HG02981 (cell line): ENCODE measurements at regions not wholly inside any gene's neighbourhood (a gene's known extent, or its start where the extent isn't known, plus 50 kb on each side); places are given as distances from the start of the nearest gene placed in this dataset.

Experiments
- ATAC-seq: cut with Tn5 transposase; IDR thresholded peaks from one replicate; pipeline ENCODE4 v1.9.1; 2021; ENCODE audit warnings: mild to moderate bottlenecking, moderate library complexity; ENCODE audit not compliant: unreplicated experiment

GRCh38 chr9:660227-660626, 181.3 kb upstream of the DMRT1 start:
- ATAC-seq = peak; percentile 61

GRCh38 chr9:663541-663940, 178.0 kb upstream of the DMRT1 start:
- ATAC-seq = no peak

- ATAC-seq = no peak
Measured at GRCh38 chr9:665296-665695, 176.2 kb upstream of the DMRT1 start.

- no peak for ATAC-seq
Measured at GRCh38 chr9:671997-672396, 169.5 kb upstream of the DMRT1 start.

GRCh38 chr9:672851-673250, 168.6 kb upstream of the DMRT1 start:
- no peak for ATAC-seq

GRCh38 chr9:673264-673965, 168.1 kb upstream of the DMRT1 start:
- ATAC-seq = no peak

- ATAC-seq = no peak
Measured at GRCh38 chr9:673966-674526, 167.5 kb upstream of the DMRT1 start.

- ATAC-seq = no peak
Measured at GRCh38 chr9:675697-676370, 165.7 kb upstream of the DMRT1 start.

GRCh38 chr9:676780-677438, 164.6 kb upstream of the DMRT1 start:
- ATAC-seq = no peak

GRCh38 chr9:677461-678097, 163.9 kb upstream of the DMRT1 start:
- no peak for ATAC-seq

- no peak for ATAC-seq
Measured at GRCh38 chr9:678897-679296, 162.6 kb upstream of the DMRT1 start.

- no peak for ATAC-seq
Measured at GRCh38 chr9:679462-679861, 162.0 kb upstream of the DMRT1 start.

GRCh38 chr9:680106-680505, 161.4 kb upstream of the DMRT1 start:
- no peak for ATAC-seq

GRCh38 chr9:682633-683508, 158.6 kb upstream of the DMRT1 start:
- ATAC-seq = no peak

GRCh38 chr9:683509-684021, 157.9 kb upstream of the DMRT1 start:
- no peak for ATAC-seq

GRCh38 chr9:684054-684890, 157.2 kb upstream of the DMRT1 start:
- ATAC-seq = no peak

GRCh38 chr9:684941-685340, 156.6 kb upstream of the DMRT1 start:
- ATAC-seq = no peak

GRCh38 chr9:686321-686813, 155.1 kb upstream of the DMRT1 start:
- ATAC-seq = no peak
